Endothelial cell of umbilical vein (primary cell): ENCODE measurements at regions not wholly inside any gene's neighbourhood (a gene's known extent, or its start where the extent isn't known, plus 50 kb on each side); places are given as distances from the start of the nearest gene placed in this dataset.
A peak's percentile ranks its signal among the peaks of the same experiment; 100 is the strongest.

Source experiments
- BruUV-seq: library from RNA; stranded (reverse); fragments of 400-500 nt; replicated peaks from 2 replicates; lab custom pipeline; 2021; lab: Mats Ljungman, UMichigan
- CTCF ChIA-PET: fragments of 300-600, 350-600 bp; sonication (Branson Sonifier 250); formaldehyde crosslinking; loops from one replicate; lab custom pipeline; 2021; ENCODE audit warnings: antibody characterized with exemption, inconsistent platforms; lab: Charles Lee
- POLR2A ChIA-PET: fragments of 300-600, 350-600 bp; sonication (Branson Sonifier 250); formaldehyde crosslinking; loops from one replicate; lab custom pipeline; 2021; ENCODE audit warnings: antibody characterized with exemption, inconsistent platforms; lab: Charles Lee
- DNase-seq: peaks from one replicate; pipeline ENCODE4 v3.0.0-alpha.2; 2011; ENCODE audit warnings: low read depth, low spot score
- FAIRE-seq: peaks from 2 replicates; lab custom pipeline; 2011; peaks lifted over from hg19 to GRCh38; lab: Jason Lieb, UNC
- H2AFZ ChIP-seq: 2 replicates; pipeline ENCODE4 v1.6.0; 2012; ENCODE audit warnings: low read depth, low read length, control low read depth, inconsistent platforms
- H3K27ac ChIP-seq: 2 replicates; pipeline ENCODE4 v1.5.1; 2011; ENCODE audit warnings: low read depth, mild to moderate bottlenecking, control low read depth, low read length, moderate library complexity; ENCODE audit not compliant: insufficient read depth
- H3K27me3 ChIP-seq, 2 experiments: 2 replicates each; pipeline versions ENCODE4 v1.6.0 to v1.6.1; 2011; ENCODE audit warnings: low read length in 2 of 2, mixed read lengths in 1 of 2; ENCODE audit not compliant: control insufficient read depth in 2 of 2, insufficient read depth in 2 of 2
- H3K36me3 ChIP-seq, 2 experiments: 2 replicates in 1 of 2; 3 replicates in 1 of 2; pipeline ENCODE4 v1.5.1; 2011; ENCODE audit warnings: low read length in 2 of 2, mild to moderate bottlenecking in 1 of 2, moderate library complexity in 1 of 2; ENCODE audit not compliant: control insufficient read depth in 2 of 2, insufficient read depth in 2 of 2; ENCODE audit errors: extremely low read depth in 1 of 2
- H3K4me1 ChIP-seq: 3 replicates; pipeline ENCODE4 v1.5.1; 2011; ENCODE audit warnings: mild to moderate bottlenecking, low read length; ENCODE audit not compliant: control insufficient read depth, insufficient read depth; ENCODE audit errors: extremely low read depth
- H3K4me2 ChIP-seq: 2 replicates; pipeline ENCODE4 v1.6.1; 2011; ENCODE audit warnings: low read length, control low read depth, mixed read lengths; ENCODE audit not compliant: insufficient read depth
- H3K4me3 ChIP-seq, 3 experiments: fragments of 200-600 bp in 1 of 3; sonication (generic), shearing (Covaris generic) in 1 of 3; replicated peaks in 1 of 3; 2 replicates each; pipeline ENCODE4 v1.5.1; 2011 to 2016; ENCODE audit warnings: control low read depth in 3 of 3, low read length in 3 of 3, mild to moderate bottlenecking in 2 of 3, inconsistent platforms in 1 of 3, low read depth in 1 of 3, moderate library complexity in 1 of 3; ENCODE audit not compliant: insufficient read depth in 1 of 3
- H3K79me2 ChIP-seq: 2 replicates; pipeline ENCODE4 v1.6.0; 2012; ENCODE audit warnings: low read length, inconsistent platforms; ENCODE audit not compliant: control insufficient read depth, insufficient read depth
- H3K9ac ChIP-seq: replicated peaks from 2 replicates; pipeline ENCODE3; 2011; ENCODE audit warnings: low read length, control low read depth; ENCODE audit not compliant: insufficient read depth; ENCODE audit errors: extremely low read depth
- H3K9me1 ChIP-seq: replicated peaks from 3 replicates; pipeline ENCODE4 v1.6.0; 2011; ENCODE audit warnings: mild to moderate bottlenecking, low read length; ENCODE audit not compliant: control insufficient read depth, insufficient read depth; ENCODE audit errors: extremely low read depth
- H3K9me3 ChIP-seq: replicated peaks from 2 replicates; pipeline ENCODE4 v1.5.1; 2012; ENCODE audit warnings: low read length, inconsistent platforms; ENCODE audit not compliant: control insufficient read depth, insufficient read depth
- H4K20me1 ChIP-seq: replicated peaks from 2 replicates; pipeline ENCODE3; 2011; ENCODE audit warnings: mild to moderate bottlenecking, low read length; ENCODE audit not compliant: control insufficient read depth, insufficient read depth; ENCODE audit errors: extremely low read depth
- EZH2 ChIP-seq: IDR thresholded peaks from 2 replicates; pipeline ENCODE4 v1.6.1; 2012; ENCODE audit warnings: borderline replicate concordance, low read depth, mild to moderate bottlenecking, moderate library complexity, low read length, inconsistent platforms; ENCODE audit not compliant: severe bottlenecking
- FOS ChIP-seq: IDR thresholded peaks from 2 replicates; pipeline ENCODE4 v1.6.1; 2011; ENCODE audit warnings: mild to moderate bottlenecking, low read length, moderate library complexity, borderline replicate concordance; ENCODE audit not compliant: insufficient read depth
- GATA2 ChIP-seq: IDR thresholded peaks from 2 replicates; pipeline ENCODE4 v1.7.0; 2011; ENCODE audit warnings: low read depth, mild to moderate bottlenecking, moderate library complexity, mixed read lengths, low read length; ENCODE audit not compliant: insufficient read length, insufficient read depth
- JUN ChIP-seq: IDR thresholded peaks from 2 replicates; pipeline ENCODE4 v1.6.1; 2011; ENCODE audit warnings: borderline replicate concordance, low read depth; ENCODE audit not compliant: insufficient read length, insufficient read depth
- MYC ChIP-seq: IDR thresholded peaks from one replicate; pipeline ENCODE4 v1.6.1; 2011; ENCODE audit warnings: mild to moderate bottlenecking, low read depth, low read length
- POLR2A ChIP-seq: IDR thresholded peaks from 2 replicates; pipeline ENCODE4 v1.6.1; 2012; ENCODE audit warnings: low read depth, mild to moderate bottlenecking, control low read depth, low read length
- POLR2AphosphoS5 ChIP-seq: IDR thresholded peaks from 2 replicates; pipeline ENCODE4 v1.6.1; 2012; ENCODE audit warnings: low read depth, mild to moderate bottlenecking, control low read depth, low read length, moderate library complexity; ENCODE audit not compliant: insufficient read depth
- dilution Hi-C: fragments of 300-500 bp; cut with MboI; formaldehyde crosslinking; loops from one replicate; pipeline ENCODE4 v1.15.0; 2019; ENCODE audit warnings: low sequenced_read_pairs; ENCODE audit not compliant: extremely low pct_ligation_motif_present
- intact Hi-C: fragments of 100-400 bp; cut with micrococcal nuclease; formaldehyde crosslinking; loops from one replicate; pipeline ENCODE4 v1.10.0; 2022

GRCh38 chr5:175796536-175797499, 74.6 kb upstream of the CPLX2 start:
- no peaks in the 10 kb centered on the region for H3K9me1 ChIP-seq
- H3K4me2 ChIP-seq, result no peak overlapping the region
- intact Hi-C loops (loop anchor here (1.0 kb wide), 1 partner anchor 74 kb away; the partner anchor contains the start of gene CPLX2), dilution Hi-C loops (no loop called here)
- no peaks in the 10 kb centered on the region for H4K20me1 ChIP-seq
- H3K36me3 ChIP-seq, result no peaks in the 10 kb centered on the region
- DNase-seq, result peak; percentile 66
- no peak overlapping the region for H2AFZ ChIP-seq
- TF ChIP-seq MYC (no peak), GATA2 (no peak), JUN (no peak), EZH2 (no peak), POLR2A (no peak), POLR2AphosphoS5 (peak; percentile 53), FOS (no peak)
- BruUV-seq, result no TSS peak
- no peaks in the 10 kb centered on the region for H3K79me2 ChIP-seq
- CTCF ChIA-PET, result interaction anchor here (1.5 to 2.2 kb wide), 3 partner anchors 38 to 75 kb away, joined by 3 to 9 read pairs (median 5); partner anchors contain the start of gene CPLX2
- no peaks in the 10 kb centered on the region for H3K9me3 ChIP-seq
- H3K4me1 ChIP-seq, result no peaks in the 10 kb centered on the region
- peaks cover 0 to 2% of the 10 kb centered on the region in 2 experiments for H3K27me3 ChIP-seq
- no peak overlapping the region for H3K9ac ChIP-seq
- no peak overlapping the region for H3K27ac ChIP-seq
- POLR2A ChIA-PET, result no interaction called here
- no peak overlapping the region for H3K4me3 ChIP-seq
- FAIRE-seq, result peak; percentile 4
